ENCODE measurements at regions not wholly inside any gene's neighbourhood (a gene's known extent, or its start where the extent isn't known, plus 50 kb on each side); places are given as distances from the start of the nearest gene placed in this dataset.

DNA sequence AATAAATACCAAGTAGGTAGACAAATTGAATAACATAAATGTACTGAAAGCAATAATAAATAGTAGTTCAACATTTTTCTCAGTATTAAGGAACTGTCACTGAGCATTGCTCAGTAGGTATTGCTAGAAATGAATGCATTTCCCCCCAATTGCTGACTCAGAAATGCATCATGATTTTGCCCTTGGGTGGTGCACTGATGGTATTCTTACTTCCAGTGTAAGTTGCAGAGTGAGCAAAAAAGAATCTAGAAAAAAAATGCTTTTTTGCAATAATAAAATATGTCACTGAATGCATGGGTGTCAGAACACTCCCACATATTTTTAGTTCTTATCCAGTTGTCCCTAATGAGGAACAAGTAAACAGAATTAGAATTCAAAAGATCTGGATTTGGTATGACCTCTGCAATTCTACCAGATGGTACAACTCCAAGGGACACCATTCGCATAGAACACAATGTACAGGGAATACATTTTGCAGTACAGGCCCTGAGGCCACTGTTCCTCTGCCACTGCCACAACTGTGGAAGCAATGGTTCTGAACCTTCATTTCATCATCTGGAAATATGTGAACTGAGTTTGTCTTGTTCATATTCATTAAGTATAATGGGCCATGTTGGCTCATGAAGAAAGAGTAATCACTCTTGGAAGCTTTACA, 78.0 kb downstream of the ATP6V1G3 start:
- TF ChIP-seq, protein P1, sequence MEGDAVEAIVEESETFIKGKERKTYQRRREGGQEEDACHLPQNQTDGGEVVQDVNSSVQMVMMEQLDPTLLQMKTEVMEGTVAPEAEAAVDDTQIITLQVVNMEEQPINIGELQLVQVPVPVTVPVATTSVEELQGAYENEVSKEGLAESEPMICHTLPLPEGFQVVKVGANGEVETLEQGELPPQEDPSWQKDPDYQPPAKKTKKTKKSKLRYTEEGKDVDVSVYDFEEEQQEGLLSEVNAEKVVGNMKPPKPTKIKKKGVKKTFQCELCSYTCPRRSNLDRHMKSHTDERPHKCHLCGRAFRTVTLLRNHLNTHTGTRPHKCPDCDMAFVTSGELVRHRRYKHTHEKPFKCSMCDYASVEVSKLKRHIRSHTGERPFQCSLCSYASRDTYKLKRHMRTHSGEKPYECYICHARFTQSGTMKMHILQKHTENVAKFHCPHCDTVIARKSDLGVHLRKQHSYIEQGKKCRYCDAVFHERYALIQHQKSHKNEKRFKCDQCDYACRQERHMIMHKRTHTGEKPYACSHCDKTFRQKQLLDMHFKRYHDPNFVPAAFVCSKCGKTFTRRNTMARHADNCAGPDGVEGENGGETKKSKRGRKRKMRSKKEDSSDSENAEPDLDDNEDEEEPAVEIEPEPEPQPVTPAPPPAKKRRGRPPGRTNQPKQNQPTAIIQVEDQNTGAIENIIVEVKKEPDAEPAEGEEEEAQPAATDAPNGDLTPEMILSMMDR (IDR thresholded peaks at IDR 0.05; ENCODE audit: insufficient read depth, low read depth, low read length, missing control alignments) = no peak
- DNase-seq (ENCODE audit: low read depth) = peak; percentile 88
- H3K4me3 ChIP-seq (ENCODE audit: low read length) = no peak overlapping the region

DNA sequence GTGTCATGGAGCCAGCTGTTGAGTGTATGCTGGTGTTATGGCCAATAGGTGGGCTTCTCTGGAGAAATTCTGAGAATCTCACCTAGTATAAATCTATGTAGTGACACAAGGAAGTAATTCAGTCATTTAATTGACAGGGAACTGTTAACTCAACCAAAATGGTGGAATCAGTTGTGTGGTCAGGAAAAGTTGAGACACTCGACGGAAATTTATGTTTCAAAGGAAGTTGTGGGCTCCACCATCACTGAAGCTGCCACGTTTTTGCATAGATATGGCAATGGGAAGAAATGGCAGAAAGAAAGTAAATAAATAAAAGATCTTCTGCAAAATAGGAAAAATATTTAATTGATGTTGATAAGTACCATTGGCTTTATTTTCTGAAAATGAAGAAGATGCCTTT, 84.5 kb downstream of the ATP6V1G3 start:
- TF ChIP-seq, protein P1 (IDR thresholded peaks at IDR 0.05; ENCODE audit: insufficient read depth, low read depth, low read length, missing control alignments) = no peak
- no peak for DNase-seq (ENCODE audit: low read depth)
- H3K4me3 ChIP-seq (ENCODE audit: low read length) = no peak overlapping the region

DNA sequence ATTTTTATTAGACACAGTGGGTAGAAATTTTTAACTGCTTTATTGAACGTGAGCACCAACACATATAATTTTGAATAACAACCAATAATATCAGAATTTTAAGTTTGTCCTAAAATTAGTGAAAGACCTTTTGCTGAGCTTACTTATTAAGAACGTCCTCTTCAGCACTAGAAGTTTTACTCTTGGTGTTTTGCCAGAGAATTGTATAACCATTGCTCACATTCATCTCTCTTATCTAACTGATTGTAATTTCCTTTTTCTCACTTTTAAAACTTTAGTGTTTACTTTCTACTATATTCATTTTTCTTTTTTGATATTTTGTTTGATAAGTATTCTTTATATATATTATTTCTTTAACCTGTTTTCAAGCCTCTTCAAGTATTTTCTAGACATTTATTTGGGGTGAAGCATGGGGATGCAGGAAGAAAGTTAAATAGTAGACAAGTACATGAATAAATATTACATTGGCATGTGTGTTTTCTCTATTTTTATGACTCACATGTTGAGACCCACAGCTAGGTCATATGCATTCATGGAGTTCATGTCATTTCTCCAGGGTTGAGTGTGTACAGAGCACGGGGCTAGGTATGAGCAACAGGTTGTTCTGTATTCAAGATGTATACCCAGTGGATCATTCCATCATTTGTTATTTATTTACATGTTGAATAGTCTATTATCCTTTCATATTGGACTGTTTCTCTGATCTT, 90.6 kb downstream of the ATP6V1G3 start:
- peak; percentile 75 for DNase-seq (ENCODE audit: low read depth)
- peak overlapping the region; percentile 20 for H3K4me3 ChIP-seq (ENCODE audit: low read length)
- TF ChIP-seq, protein P1 (IDR thresholded peaks at IDR 0.05; ENCODE audit: insufficient read depth, low read depth, low read length, missing control alignments) = no peak

DNA sequence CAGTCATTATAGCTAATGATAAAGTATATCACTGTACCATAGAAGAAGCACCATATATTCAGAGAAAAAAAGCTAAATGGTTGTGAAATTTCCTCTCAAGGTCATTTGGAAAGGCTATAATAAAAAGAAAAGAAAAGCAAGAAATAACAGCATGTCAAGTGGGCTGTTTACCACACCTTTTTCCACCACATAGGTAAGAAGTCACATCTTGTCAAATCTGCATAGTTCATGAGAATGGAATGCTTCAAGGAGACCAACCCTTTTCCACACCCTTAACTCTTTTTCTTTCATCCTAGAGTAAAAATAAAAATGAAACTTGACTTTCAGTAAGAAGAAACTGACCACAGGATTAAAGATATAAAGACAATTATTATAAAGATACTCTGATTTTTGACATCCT, 91.2 kb downstream of the ATP6V1G3 start:
- peak; percentile 87 for DNase-seq (ENCODE audit: low read depth)
- TF ChIP-seq, protein P1 (IDR thresholded peaks at IDR 0.05; ENCODE audit: insufficient read depth, low read depth, low read length, missing control alignments) = no peak
- peak overlapping the region; percentile 20 for H3K4me3 ChIP-seq (ENCODE audit: low read length)

DNA sequence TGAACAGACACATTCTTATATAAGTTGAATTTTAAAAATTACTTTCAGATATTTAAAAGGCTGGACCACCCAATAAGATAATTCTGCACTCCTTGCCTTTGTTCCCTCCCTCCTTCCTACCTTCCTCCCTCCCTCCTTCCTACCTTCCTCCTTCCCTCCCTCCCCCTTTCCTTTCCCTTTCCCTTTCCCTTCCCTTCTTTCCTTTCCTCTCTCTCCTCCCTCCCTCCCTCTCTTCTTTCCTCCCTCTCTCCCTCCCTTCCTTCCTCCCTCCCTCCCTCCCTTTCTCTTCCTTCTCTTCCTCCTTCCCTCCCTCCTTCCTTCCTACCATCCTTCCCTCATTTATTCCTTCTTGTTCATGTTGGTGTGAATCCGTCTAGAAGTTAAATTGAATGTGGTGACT, 93.0 kb downstream of the ATP6V1G3 start:
- no peak overlapping the region for H3K4me3 ChIP-seq (ENCODE audit: low read length)
- DNase-seq (ENCODE audit: low read depth) = no peak
- TF ChIP-seq, protein P1 (IDR thresholded peaks at IDR 0.05; ENCODE audit: insufficient read depth, low read depth, low read length, missing control alignments) = no peak

DNA sequence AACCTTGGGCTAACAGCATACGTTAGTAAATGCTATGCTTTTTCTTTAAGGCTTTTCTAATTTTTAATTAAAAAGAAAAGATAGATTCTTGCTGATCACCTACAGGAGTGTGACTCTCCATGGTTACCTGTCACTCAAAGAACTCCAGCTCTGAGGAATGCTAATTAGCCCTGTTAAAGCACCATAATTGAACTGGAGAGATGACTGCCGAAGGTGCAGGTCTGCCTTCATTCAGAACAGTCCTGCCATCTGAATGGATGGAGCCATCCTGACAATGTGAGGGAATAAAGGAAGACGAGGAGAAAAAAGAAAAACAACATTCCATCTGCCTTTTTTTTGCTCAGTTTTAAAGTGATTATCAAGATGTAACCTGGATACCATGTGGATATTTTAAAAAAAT, 94.6 kb downstream of the ATP6V1G3 start:
- no peak for DNase-seq (ENCODE audit: low read depth)
- TF ChIP-seq, protein P1 (IDR thresholded peaks at IDR 0.05; ENCODE audit: insufficient read depth, low read depth, low read length, missing control alignments) = no peak
- H3K4me3 ChIP-seq (ENCODE audit: low read length) = no peak overlapping the region
